Endothelial cell of umbilical vein (primary cell): ENCODE measurements at regions not wholly inside any gene's neighbourhood (a gene's known extent, or its start where the extent isn't known, plus 50 kb on each side); places are given as distances from the start of the nearest gene placed in this dataset.

Source experiments
- BruUV-seq: library from RNA; stranded (reverse); fragments of 400-500 nt; replicated peaks from 2 replicates; lab custom pipeline; 2021; lab: Mats Ljungman, UMichigan
- CTCF ChIA-PET: fragments of 300-600, 350-600 bp; sonication (Branson Sonifier 250); formaldehyde crosslinking; loops from one replicate; lab custom pipeline; 2021; ENCODE audit warnings: antibody characterized with exemption, inconsistent platforms; lab: Charles Lee
- POLR2A ChIA-PET: fragments of 300-600, 350-600 bp; sonication (Branson Sonifier 250); formaldehyde crosslinking; loops from one replicate; lab custom pipeline; 2021; ENCODE audit warnings: antibody characterized with exemption, inconsistent platforms; lab: Charles Lee
- DNase-seq: peaks from one replicate; pipeline ENCODE4 v3.0.0-alpha.2; 2011; ENCODE audit warnings: low read depth, low spot score
- FAIRE-seq: peaks from 2 replicates; lab custom pipeline; 2011; peaks lifted over from hg19 to GRCh38; lab: Jason Lieb, UNC
- H2AFZ ChIP-seq: 2 replicates; pipeline ENCODE4 v1.6.0; 2012; ENCODE audit warnings: low read depth, low read length, control low read depth, inconsistent platforms
- H3K27ac ChIP-seq: 2 replicates; pipeline ENCODE4 v1.5.1; 2011; ENCODE audit warnings: low read depth, mild to moderate bottlenecking, control low read depth, low read length, moderate library complexity; ENCODE audit not compliant: insufficient read depth
- H3K27me3 ChIP-seq, 2 experiments: 2 replicates each; pipeline versions ENCODE4 v1.6.0 to v1.6.1; 2011; ENCODE audit warnings: low read length in 2 of 2, mixed read lengths in 1 of 2; ENCODE audit not compliant: control insufficient read depth in 2 of 2, insufficient read depth in 2 of 2
- H3K36me3 ChIP-seq, 2 experiments: 2 replicates in 1 of 2; 3 replicates in 1 of 2; pipeline ENCODE4 v1.5.1; 2011; ENCODE audit warnings: low read length in 2 of 2, mild to moderate bottlenecking in 1 of 2, moderate library complexity in 1 of 2; ENCODE audit not compliant: control insufficient read depth in 2 of 2, insufficient read depth in 2 of 2; ENCODE audit errors: extremely low read depth in 1 of 2
- H3K4me1 ChIP-seq: 3 replicates; pipeline ENCODE4 v1.5.1; 2011; ENCODE audit warnings: mild to moderate bottlenecking, low read length; ENCODE audit not compliant: control insufficient read depth, insufficient read depth; ENCODE audit errors: extremely low read depth
- H3K4me2 ChIP-seq: 2 replicates; pipeline ENCODE4 v1.6.1; 2011; ENCODE audit warnings: low read length, control low read depth, mixed read lengths; ENCODE audit not compliant: insufficient read depth
- H3K4me3 ChIP-seq, 3 experiments: fragments of 200-600 bp in 1 of 3; sonication (generic), shearing (Covaris generic) in 1 of 3; replicated peaks in 1 of 3; 2 replicates each; pipeline ENCODE4 v1.5.1; 2011 to 2016; ENCODE audit warnings: control low read depth in 3 of 3, low read length in 3 of 3, mild to moderate bottlenecking in 2 of 3, inconsistent platforms in 1 of 3, low read depth in 1 of 3, moderate library complexity in 1 of 3; ENCODE audit not compliant: insufficient read depth in 1 of 3
- H3K79me2 ChIP-seq: 2 replicates; pipeline ENCODE4 v1.6.0; 2012; ENCODE audit warnings: low read length, inconsistent platforms; ENCODE audit not compliant: control insufficient read depth, insufficient read depth
- H3K9ac ChIP-seq: replicated peaks from 2 replicates; pipeline ENCODE3; 2011; ENCODE audit warnings: low read length, control low read depth; ENCODE audit not compliant: insufficient read depth; ENCODE audit errors: extremely low read depth
- H3K9me1 ChIP-seq: replicated peaks from 3 replicates; pipeline ENCODE4 v1.6.0; 2011; ENCODE audit warnings: mild to moderate bottlenecking, low read length; ENCODE audit not compliant: control insufficient read depth, insufficient read depth; ENCODE audit errors: extremely low read depth
- H3K9me3 ChIP-seq: replicated peaks from 2 replicates; pipeline ENCODE4 v1.5.1; 2012; ENCODE audit warnings: low read length, inconsistent platforms; ENCODE audit not compliant: control insufficient read depth, insufficient read depth
- H4K20me1 ChIP-seq: replicated peaks from 2 replicates; pipeline ENCODE3; 2011; ENCODE audit warnings: mild to moderate bottlenecking, low read length; ENCODE audit not compliant: control insufficient read depth, insufficient read depth; ENCODE audit errors: extremely low read depth
- EZH2 ChIP-seq: IDR thresholded peaks from 2 replicates; pipeline ENCODE4 v1.6.1; 2012; ENCODE audit warnings: borderline replicate concordance, low read depth, mild to moderate bottlenecking, moderate library complexity, low read length, inconsistent platforms; ENCODE audit not compliant: severe bottlenecking
- FOS ChIP-seq: IDR thresholded peaks from 2 replicates; pipeline ENCODE4 v1.6.1; 2011; ENCODE audit warnings: mild to moderate bottlenecking, low read length, moderate library complexity, borderline replicate concordance; ENCODE audit not compliant: insufficient read depth
- GATA2 ChIP-seq: IDR thresholded peaks from 2 replicates; pipeline ENCODE4 v1.7.0; 2011; ENCODE audit warnings: low read depth, mild to moderate bottlenecking, moderate library complexity, mixed read lengths, low read length; ENCODE audit not compliant: insufficient read length, insufficient read depth
- JUN ChIP-seq: IDR thresholded peaks from 2 replicates; pipeline ENCODE4 v1.6.1; 2011; ENCODE audit warnings: borderline replicate concordance, low read depth; ENCODE audit not compliant: insufficient read length, insufficient read depth
- MYC ChIP-seq: IDR thresholded peaks from one replicate; pipeline ENCODE4 v1.6.1; 2011; ENCODE audit warnings: mild to moderate bottlenecking, low read depth, low read length
- POLR2A ChIP-seq: IDR thresholded peaks from 2 replicates; pipeline ENCODE4 v1.6.1; 2012; ENCODE audit warnings: low read depth, mild to moderate bottlenecking, control low read depth, low read length
- dilution Hi-C: fragments of 300-500 bp; cut with MboI; formaldehyde crosslinking; loops from one replicate; pipeline ENCODE4 v1.15.0; 2019; ENCODE audit warnings: low sequenced_read_pairs; ENCODE audit not compliant: extremely low pct_ligation_motif_present
- intact Hi-C: fragments of 100-400 bp; cut with micrococcal nuclease; formaldehyde crosslinking; loops from one replicate; pipeline ENCODE4 v1.10.0; 2022
- TF ChIP-seq, protein P1 (sequence below), 2 donors: IDR thresholded peaks; 1 replicate in 1 of 2; 2 replicates in 1 of 2; pipeline ENCODE4 v1.5.1; 2011; ENCODE audit warnings: low read length in 2 of 2, mild to moderate bottlenecking in 2 of 2, moderate library complexity in 2 of 2, control low read depth in 1 of 2, inconsistent platforms in 1 of 2, low read depth in 1 of 2; ENCODE audit not compliant: insufficient read depth in 1 of 2; ENCODE audit errors: extremely low read depth in 1 of 2
- TF ChIP-seq, protein P2 (sequence below): IDR thresholded peaks from 2 replicates; pipeline ENCODE4 v1.6.1; 2011; ENCODE audit not compliant: insufficient read depth, insufficient read length

DNA sequence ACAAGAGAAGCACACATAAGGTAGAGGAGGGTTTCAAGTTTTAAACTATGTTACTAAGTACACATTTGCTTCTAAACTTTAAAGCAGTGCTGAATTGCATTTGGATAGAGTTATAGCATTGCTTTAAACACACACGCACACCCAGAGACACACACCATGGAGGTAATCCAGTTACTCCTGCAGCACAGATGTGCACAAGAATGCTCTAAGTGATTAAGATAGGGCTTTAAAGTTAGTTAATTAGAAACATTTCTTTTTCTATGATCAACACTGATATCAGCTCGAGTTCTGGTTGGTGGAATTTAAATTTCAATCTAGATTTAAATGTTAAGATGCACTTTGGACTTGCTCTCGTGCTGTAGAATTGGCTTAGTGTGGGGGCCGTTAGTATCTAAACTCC, 492.3 kb downstream of the ZEB2 start:
- FAIRE-seq = no peak
- H3K4me2 ChIP-seq = no peak overlapping the region
- no peaks in the 10 kb centered on the region for H3K27me3 ChIP-seq
- dilution Hi-C loops (no loop called here), intact Hi-C loops (no loop called here)
- H2AFZ ChIP-seq = no peak overlapping the region
- no peaks in the 10 kb centered on the region for H4K20me1 ChIP-seq
- H3K36me3 ChIP-seq = no peaks in the 10 kb centered on the region
- H3K27ac ChIP-seq = no peak overlapping the region
- no peak for DNase-seq
- H3K4me1 ChIP-seq = no peaks in the 10 kb centered on the region
- H3K9me1 ChIP-seq = no peaks in the 10 kb centered on the region
- BruUV-seq = no TSS peak
- TF ChIP-seq EZH2 (no peak), FOS (no peak), POLR2A (no peak), GATA2 (no peak), JUN (no peak), MYC (no peak)
- TF ChIP-seq, protein P1, sequence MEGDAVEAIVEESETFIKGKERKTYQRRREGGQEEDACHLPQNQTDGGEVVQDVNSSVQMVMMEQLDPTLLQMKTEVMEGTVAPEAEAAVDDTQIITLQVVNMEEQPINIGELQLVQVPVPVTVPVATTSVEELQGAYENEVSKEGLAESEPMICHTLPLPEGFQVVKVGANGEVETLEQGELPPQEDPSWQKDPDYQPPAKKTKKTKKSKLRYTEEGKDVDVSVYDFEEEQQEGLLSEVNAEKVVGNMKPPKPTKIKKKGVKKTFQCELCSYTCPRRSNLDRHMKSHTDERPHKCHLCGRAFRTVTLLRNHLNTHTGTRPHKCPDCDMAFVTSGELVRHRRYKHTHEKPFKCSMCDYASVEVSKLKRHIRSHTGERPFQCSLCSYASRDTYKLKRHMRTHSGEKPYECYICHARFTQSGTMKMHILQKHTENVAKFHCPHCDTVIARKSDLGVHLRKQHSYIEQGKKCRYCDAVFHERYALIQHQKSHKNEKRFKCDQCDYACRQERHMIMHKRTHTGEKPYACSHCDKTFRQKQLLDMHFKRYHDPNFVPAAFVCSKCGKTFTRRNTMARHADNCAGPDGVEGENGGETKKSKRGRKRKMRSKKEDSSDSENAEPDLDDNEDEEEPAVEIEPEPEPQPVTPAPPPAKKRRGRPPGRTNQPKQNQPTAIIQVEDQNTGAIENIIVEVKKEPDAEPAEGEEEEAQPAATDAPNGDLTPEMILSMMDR (IDR thresholded peaks at IDR 0.05; ENCODE audit: extremely low read depth in 1 of 2, insufficient read depth in 1 of 2, low read depth in 1 of 2, low read length in 2 of 2) = no peak
- TF ChIP-seq, protein P2, sequence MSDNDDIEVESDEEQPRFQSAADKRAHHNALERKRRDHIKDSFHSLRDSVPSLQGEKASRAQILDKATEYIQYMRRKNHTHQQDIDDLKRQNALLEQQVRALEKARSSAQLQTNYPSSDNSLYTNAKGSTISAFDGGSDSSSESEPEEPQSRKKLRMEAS = no peak
- no peaks in the 10 kb centered on the region for H3K9me3 ChIP-seq
- CTCF ChIA-PET = no interaction called here
- H3K79me2 ChIP-seq = no peaks in the 10 kb centered on the region
- no peak overlapping the region for H3K9ac ChIP-seq
- POLR2A ChIA-PET = no interaction called here
- no peak overlapping the region for H3K4me3 ChIP-seq
